Loucy (cell line): ENCODE measurements at regions not wholly inside any gene's neighbourhood (a gene's known extent, or its start where the extent isn't known, plus 50 kb on each side); places are given as distances from the start of the nearest gene placed in this dataset.

Experiments used
- H2AFZ ChIP-seq: fragments of 200-600 bp; sonication (generic); 2 replicates; pipeline ENCODE4 v1.6.0; 2016; ENCODE audit warnings: antibody characterized with exemption, mild to moderate bottlenecking, low read length, moderate library complexity
- H3F3A ChIP-seq: fragments of 200-600 bp; 2 replicates; pipeline ENCODE4 v1.6.0; 2016; ENCODE audit warnings: antibody characterized with exemption, low read depth, mild to moderate bottlenecking
- H3K27me3 ChIP-seq: fragments of 200-600 bp; sonication (generic); 2 replicates; pipeline ENCODE4 v1.6.1; 2014; ENCODE audit warnings: low read length, mild to moderate bottlenecking; ENCODE audit not compliant: insufficient read depth, poor library complexity, severe bottlenecking
- H3K36me3 ChIP-seq: fragments of 200-600 bp; sonication (generic); 2 replicates; pipeline ENCODE4 v1.6.1; 2016; ENCODE audit warnings: low read length; ENCODE audit not compliant: insufficient read depth
- H3K4me1 ChIP-seq: fragments of 200-600 bp; sonication (generic); 2 replicates; pipeline ENCODE4 v1.5.1; 2014; ENCODE audit warnings: low read length, mild to moderate bottlenecking; ENCODE audit not compliant: insufficient read depth, poor library complexity, severe bottlenecking
- H3K4me2 ChIP-seq: fragments of 200-600 bp; sonication (generic); 2 replicates; pipeline ENCODE4 v1.6.0; 2014; ENCODE audit warnings: antibody characterized with exemption, low read length, low read depth, mild to moderate bottlenecking; ENCODE audit not compliant: poor library complexity, severe bottlenecking
- H3K4me3 ChIP-seq: fragments of 200-600 bp; sonication (generic); 2 replicates; pipeline ENCODE4 v1.5.1; 2014; ENCODE audit warnings: low read length, mild to moderate bottlenecking, mixed read lengths; ENCODE audit not compliant: poor library complexity, severe bottlenecking
- H3K79me2 ChIP-seq: fragments of 200-600 bp; sonication (generic); 2 replicates; pipeline ENCODE4 v1.6.1; 2014; ENCODE audit warnings: low read length; ENCODE audit not compliant: insufficient read depth
- H3K9ac ChIP-seq: fragments of 200-600 bp; sonication (generic); 2 replicates; pipeline ENCODE4 v1.6.0; 2014; ENCODE audit warnings: mild to moderate bottlenecking, low read depth, low read length, moderate library complexity; ENCODE audit not compliant: poor library complexity, severe bottlenecking
- H3K9me2 ChIP-seq: fragments of 200-600 bp; sonication (generic); replicated peaks from 2 replicates; pipeline ENCODE4 v1.6.1; 2016; ENCODE audit warnings: low read depth, low read length, mixed read lengths
- H3K9me3 ChIP-seq: fragments of 200-600 bp; sonication (generic); 2 replicates; pipeline ENCODE4 v1.6.1; 2014; ENCODE audit warnings: mild to moderate bottlenecking, antibody characterized with exemption, low read length, low read depth; ENCODE audit not compliant: insufficient read depth
- H4K20me1 ChIP-seq: fragments of 200-600 bp; sonication (generic); 2 replicates; pipeline ENCODE4 v1.6.0; 2014; ENCODE audit warnings: antibody characterized with exemption, low read length, mild to moderate bottlenecking; ENCODE audit not compliant: insufficient read depth, poor library complexity, severe bottlenecking
- CTCF ChIP-seq: fragments of 200-600 bp; sonication (generic); conservative IDR thresholded peaks from 2 replicates; pipeline ENCODE4 v1.5.1; 2014; ENCODE audit warnings: mild to moderate bottlenecking, antibody characterized with exemption, low read length
- EZH2phosphoT487 ChIP-seq: fragments of 200-600 bp; IDR thresholded peaks from 2 replicates; pipeline ENCODE4 v1.6.1; 2018; ENCODE audit warnings: antibody characterized with exemption, mild to moderate bottlenecking, moderate library complexity, borderline replicate concordance

GRCh38 chr6:139721954-139722353 is 347.5 kb upstream of the CITED2 start:
- Histone ChIP-seq H3K4me1 (no peaks in the 10 kb centered on the region), H3K9me2 (no peaks in the 10 kb centered on the region), H4K20me1 (no peaks in the 10 kb centered on the region), H3F3A (no peaks in the 10 kb centered on the region), H3K36me3 (no peaks in the 10 kb centered on the region), H3K4me3 (no peak overlapping the region), H3K79me2 (no peaks in the 10 kb centered on the region), H3K27me3 (no peaks in the 10 kb centered on the region), H3K4me2 (no peak overlapping the region), H3K9me3 (no peaks in the 10 kb centered on the region), H2AFZ (no peak overlapping the region), H3K9ac (no peak overlapping the region)
- TF ChIP-seq EZH2phosphoT487 (no peak), CTCF (no peak)

GRCh38 chr6:139713900-139714506 is 339.6 kb upstream of the CITED2 start:
- no peak overlapping the region for H2AFZ ChIP-seq
- H3K9me3 ChIP-seq = no peaks in the 10 kb centered on the region
- H3F3A ChIP-seq = no peaks in the 10 kb centered on the region
- no peaks in the 10 kb centered on the region for H3K4me1 ChIP-seq
- H4K20me1 ChIP-seq = no peaks in the 10 kb centered on the region
- H3K9ac ChIP-seq = no peak overlapping the region
- no peak for TF ChIP-seq CTCF
- TF ChIP-seq EZH2phosphoT487 = no peak
- no peaks in the 10 kb centered on the region for H3K36me3 ChIP-seq
- H3K9me2 ChIP-seq = no peaks in the 10 kb centered on the region
- H3K79me2 ChIP-seq = no peaks in the 10 kb centered on the region
- no peaks in the 10 kb centered on the region for H3K27me3 ChIP-seq
- H3K4me3 ChIP-seq = no peak overlapping the region
- no peak overlapping the region for H3K4me2 ChIP-seq

GRCh38 chr6:139713424-139713823 is 339.0 kb upstream of the CITED2 start:
- H3K4me1 ChIP-seq = no peaks in the 10 kb centered on the region
- H3K4me2 ChIP-seq = no peak overlapping the region
- no peaks in the 10 kb centered on the region for H3K9me2 ChIP-seq
- H3K36me3 ChIP-seq = no peaks in the 10 kb centered on the region
- H3K79me2 ChIP-seq = no peaks in the 10 kb centered on the region
- H3K9ac ChIP-seq = no peak overlapping the region
- H4K20me1 ChIP-seq = no peaks in the 10 kb centered on the region
- H2AFZ ChIP-seq = no peak overlapping the region
- no peaks in the 10 kb centered on the region for H3K9me3 ChIP-seq
- TF ChIP-seq EZH2phosphoT487 (no peak), CTCF (no peak)
- H3K4me3 ChIP-seq = no peak overlapping the region
- no peaks in the 10 kb centered on the region for H3F3A ChIP-seq
- no peaks in the 10 kb centered on the region for H3K27me3 ChIP-seq
